Skin epidermis (tissue), 12 donors: ENCODE measurements at regions not wholly inside any gene's neighbourhood (a gene's known extent, or its start where the extent isn't known, plus 50 kb on each side); places are given as distances from the start of the nearest gene placed in this dataset.

Source experiments
- H3K27ac ChIP-seq, 21 experiments: fragments of 200-600 bp; sonication (generic) in 11 of 21; one replicate each; pipeline ENCODE4 v1.5.0; 2020; ENCODE audit warnings: mild to moderate bottlenecking in 3 of 21, inconsistent platforms in 2 of 21, moderate library complexity in 2 of 21
- H3K4me3 ChIP-seq, 7 experiments: fragments of 200-600 bp; sonication (generic) in 2 of 7; one replicate each; pipeline ENCODE4 v1.5.0; 2020; ENCODE audit warnings: inconsistent platforms in 2 of 7, mild to moderate bottlenecking in 2 of 7, moderate library complexity in 1 of 7

DNA sequence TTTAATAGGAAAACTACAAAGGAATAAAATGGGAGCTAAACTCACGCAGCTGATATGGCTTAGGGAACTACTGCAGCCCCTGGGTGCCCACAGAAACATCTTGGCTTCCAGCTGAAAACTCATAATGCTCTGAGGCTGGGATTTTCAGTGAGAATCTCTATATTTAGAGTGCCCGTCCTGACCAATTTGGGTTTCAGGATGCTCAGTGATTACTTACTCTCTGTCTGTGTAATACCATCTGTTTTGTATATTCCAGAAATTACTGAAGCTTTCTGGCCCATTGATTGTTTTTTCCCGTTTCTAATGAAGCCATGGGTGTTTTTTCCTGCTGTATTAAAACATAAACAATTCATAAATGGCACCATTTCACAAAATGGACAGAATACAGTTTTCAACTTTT is 50.6 kb upstream of the ZNF385D start:
- Histone ChIP-seq H3K27ac (no peak overlapping the region), H3K4me3 (no peak overlapping the region)

DNA sequence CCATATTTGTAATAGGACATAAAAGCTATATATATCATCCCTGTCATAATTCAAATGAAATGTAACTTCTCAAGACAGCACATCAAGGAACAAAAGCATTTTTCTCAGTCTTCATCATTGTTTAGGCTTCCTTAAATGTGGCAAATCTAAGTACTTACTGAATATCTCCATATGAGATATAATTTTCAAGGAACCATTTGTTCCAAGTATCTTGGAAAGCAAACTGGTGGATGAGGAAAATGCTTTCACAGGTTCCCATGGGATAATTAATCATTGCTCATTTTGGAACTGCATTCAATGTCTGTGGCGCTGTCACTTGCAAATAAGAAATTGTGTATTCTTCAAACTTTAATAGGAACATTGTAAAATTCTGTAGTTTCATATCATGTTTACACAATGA is 52.6 kb upstream of the ZNF385D start:
- Histone ChIP-seq H3K27ac (no peak overlapping the region), H3K4me3 (no peak overlapping the region)

DNA sequence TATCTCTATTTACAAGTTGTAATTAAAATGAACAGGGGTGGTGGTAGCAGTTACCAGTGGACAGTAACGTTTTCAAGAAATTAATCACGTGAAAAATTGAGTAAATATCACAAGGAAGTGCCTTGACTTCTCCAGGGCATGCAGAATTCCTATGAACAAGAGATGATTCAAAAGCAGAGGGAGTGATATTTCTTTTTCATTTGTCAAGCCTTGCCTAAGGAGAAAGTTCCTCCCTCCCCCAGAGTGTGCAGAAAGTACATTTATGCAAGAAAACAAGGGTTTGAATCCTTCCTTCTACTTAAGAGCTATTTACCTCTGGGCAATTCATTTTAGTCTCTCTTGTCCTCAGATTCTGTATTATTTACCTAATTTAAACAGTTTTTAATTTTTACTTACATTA is 53.3 kb upstream of the ZNF385D start:
- Histone ChIP-seq H3K27ac (no peak overlapping the region), H3K4me3 (no peak overlapping the region)

GRCh38 chr3:21806733-21807132 is 55.7 kb upstream of the ZNF385D start:
- no peak overlapping the region for H3K27ac ChIP-seq

DNA sequence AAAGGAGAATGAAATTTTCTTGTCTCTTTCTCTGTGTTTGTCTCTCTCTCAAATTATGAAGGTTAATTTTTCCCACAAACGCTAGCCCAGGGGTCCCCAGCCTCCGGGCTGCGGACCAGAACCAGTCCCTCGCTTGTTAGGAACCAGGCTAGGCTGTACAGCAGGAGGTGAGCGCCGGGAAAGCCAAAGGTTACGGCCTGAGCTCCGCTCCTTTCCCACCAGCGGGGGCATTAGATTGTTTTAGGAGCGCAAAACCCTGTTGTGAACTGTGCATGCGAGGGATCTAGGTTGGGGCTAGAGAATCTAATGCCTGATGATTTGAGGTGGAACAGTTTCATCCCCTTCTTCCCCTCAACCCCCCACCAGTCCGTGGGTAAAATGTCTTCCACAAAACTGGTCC is 74.7 kb upstream of the ZNF385D start:
- Histone ChIP-seq H3K4me3 (no peak overlapping the region), H3K27ac (no peak overlapping the region)

More at GRCh38 chr3:21806733-21807132, 55.7 kb upstream of the ZNF385D start:
- H3K4me3 ChIP-seq, result no peak overlapping the region

DNA sequence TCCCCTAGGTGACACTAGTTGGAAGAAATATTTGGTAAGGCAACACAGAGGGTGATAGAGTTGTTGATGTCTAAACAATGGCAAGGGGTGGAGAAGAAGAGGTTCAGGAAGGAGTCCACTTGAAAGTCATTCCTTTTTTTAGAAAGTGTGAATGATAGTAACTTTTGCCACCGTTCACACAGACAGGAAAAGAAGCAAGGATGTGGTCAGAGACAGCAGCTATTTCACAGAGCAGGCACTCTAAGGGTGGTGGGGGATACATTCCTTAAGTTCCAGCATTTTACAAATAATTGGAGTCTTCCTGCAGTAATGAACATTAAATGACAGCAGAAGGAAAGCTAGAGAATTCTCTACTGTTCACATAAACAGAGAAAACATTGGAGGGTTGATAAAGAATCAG is 75.4 kb upstream of the ZNF385D start:
- H3K4me3 ChIP-seq, result no peak overlapping the region
- H3K27ac ChIP-seq, result no peak overlapping the region

DNA sequence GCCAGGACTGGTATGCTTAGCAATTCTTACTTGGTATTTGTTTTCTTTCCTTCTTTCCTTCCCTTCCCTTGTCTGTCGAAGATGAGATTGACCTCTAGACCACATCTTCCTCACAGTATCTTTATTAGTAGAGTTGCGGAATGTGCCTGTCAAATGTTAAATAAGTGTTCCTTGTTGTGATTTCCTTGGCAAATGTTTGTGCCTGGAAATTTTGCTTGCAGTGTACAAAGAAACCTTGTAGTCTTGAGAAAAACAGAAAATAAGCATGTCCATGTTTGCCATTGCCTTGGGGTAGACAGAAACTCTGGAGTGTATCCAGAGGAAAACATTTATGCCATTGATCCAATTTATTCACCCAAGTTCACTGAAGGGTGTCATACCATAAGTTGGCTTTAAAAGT is 79.5 kb upstream of the ZNF385D start:
- H3K4me3 ChIP-seq, result no peak overlapping the region
- no peak overlapping the region for H3K27ac ChIP-seq

DNA sequence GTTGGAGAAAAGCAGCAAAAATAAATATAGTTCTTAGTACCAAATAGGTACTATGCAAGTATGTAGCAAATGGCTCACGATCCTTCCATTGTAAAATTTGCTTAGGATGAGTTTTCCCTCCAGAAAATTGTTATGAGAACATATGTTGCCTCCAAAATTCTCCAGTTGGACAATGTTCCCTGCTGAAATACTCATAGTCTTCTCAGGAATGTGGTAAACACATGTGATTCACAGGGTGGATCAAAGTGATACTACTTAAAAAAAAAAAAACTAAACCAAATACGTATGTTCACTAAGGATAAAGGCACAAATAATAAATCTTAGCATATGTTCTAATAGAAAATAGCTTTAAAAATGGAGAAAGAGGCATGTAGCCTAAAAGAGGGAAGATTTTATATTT is 84.3 kb upstream of the ZNF385D start:
- no peak overlapping the region for H3K27ac ChIP-seq
- H3K4me3 ChIP-seq, result no peak overlapping the region

DNA sequence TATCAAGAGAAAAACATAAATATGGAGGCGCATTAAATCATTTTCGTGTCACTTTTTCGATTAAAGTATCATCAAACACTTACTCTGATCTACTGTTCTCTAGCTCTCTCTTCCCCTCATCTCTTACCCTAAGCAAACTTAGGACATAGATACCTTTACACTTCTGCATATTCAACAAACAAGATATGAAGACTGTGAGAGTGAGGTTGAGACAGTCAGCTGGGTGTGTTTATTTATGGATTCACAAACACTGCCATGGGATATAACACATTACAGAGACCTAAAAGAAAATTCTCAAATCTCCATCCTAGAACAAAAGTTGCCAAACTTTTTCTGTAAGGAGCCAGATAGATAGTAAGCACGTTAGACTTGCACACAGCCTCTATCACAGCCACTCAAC is 85.2 kb upstream of the ZNF385D start:
- Histone ChIP-seq H3K27ac (no peak overlapping the region), H3K4me3 (no peak overlapping the region)

- Histone ChIP-seq H3K4me3 (no peak overlapping the region), H3K27ac (no peak overlapping the region)
Observed at GRCh38 chr3:21839176-21839575, 88.2 kb upstream of the ZNF385D start.

DNA sequence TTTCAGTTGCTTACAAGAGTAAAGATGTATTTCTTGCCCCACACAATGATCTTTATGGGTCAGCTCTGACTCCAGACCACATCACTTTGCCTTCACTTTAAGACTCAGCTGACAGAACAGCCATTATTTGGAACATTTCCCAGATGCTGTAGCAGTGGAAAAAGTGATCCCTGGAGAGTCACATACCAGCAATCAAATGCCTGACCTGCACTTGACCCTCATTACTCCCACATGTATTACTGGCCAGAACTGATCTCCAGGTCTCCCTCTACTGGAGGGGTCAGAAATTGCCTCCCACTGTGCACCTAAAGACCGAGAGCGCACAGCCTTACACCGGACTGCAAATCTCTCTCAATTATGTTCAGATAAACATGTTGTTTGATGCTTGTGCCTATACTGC is 88.6 kb upstream of the ZNF385D start:
- no peak overlapping the region for H3K4me3 ChIP-seq
- no peak overlapping the region for H3K27ac ChIP-seq

- no peak overlapping the region for H3K4me3 ChIP-seq
- no peak overlapping the region for H3K27ac ChIP-seq
Observed at GRCh38 chr3:21847005-21847404, 96.0 kb upstream of the ZNF385D start.

DNA sequence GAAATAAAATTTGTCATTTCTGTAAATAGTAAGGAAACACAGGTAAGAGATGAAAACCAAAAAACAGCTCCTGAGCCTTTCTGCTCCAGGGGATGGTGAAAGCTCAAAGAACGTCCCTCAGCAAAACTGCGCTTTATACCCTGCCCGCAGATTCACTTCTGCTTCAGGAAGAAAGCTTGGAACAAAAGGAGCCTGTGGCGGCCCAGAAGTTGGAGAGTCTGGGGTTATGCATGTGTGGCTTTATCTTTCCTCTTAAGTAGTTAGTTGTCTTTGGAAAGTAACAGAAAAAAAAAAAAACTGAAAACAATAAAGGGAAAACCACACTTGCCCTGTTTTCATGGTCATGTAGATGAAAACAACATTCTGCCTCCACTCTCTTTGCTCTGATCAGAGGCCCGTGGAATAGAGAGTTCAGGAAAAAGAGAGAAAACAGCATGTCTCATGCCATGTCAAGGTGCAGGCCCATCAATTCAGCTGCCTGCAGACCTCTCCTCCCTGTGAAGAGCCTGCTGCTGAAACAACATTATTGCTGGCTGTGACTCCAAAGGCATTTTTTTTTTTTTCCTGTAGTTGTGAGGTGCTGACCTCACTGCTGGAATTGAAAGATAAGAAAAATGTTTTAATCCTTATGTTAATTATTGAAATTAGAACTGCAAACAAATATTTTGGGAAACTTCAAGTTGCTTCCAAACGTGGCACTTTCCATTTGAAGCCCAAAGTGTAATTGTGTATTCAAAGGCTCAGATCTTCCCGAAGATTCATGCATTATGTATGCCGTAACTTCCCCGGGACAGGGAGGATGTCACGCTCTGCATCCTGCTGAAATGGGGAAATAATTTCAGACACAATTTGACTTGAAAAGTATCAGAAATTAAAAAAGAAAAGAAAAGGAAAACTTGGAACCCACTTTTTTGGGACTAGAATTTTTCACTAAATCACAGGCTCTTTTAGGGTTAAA is 108.4 kb upstream of the ZNF385D start:
- Histone ChIP-seq H3K27ac (no peak overlapping the region), H3K4me3 (no peak overlapping the region)

GRCh38 chr3:21860082-21860475 is 109.1 kb upstream of the ZNF385D start:
- H3K4me3 ChIP-seq, result no peak overlapping the region
- H3K27ac ChIP-seq, result no peak overlapping the region

DNA sequence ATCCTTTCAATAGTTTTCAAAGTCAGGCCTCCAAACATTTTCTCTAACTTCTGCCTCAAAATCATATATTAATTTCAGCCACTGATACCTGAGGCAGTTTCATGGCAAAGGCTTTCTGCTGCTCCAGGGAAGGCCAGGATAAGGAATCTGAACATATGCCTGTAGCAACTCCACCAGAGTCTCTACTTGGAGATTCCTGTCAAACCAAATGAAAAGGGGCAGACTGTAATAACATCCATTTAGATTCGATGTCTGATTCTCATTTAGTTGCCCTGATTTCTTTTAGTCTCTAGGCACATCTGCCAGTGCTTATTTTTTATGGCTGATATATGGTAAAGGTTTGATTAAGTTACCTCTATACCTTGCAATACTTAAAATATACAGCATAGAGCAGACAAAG is 109.6 kb upstream of the ZNF385D start:
- Histone ChIP-seq H3K4me3 (no peak overlapping the region), H3K27ac (no peak overlapping the region)

DNA sequence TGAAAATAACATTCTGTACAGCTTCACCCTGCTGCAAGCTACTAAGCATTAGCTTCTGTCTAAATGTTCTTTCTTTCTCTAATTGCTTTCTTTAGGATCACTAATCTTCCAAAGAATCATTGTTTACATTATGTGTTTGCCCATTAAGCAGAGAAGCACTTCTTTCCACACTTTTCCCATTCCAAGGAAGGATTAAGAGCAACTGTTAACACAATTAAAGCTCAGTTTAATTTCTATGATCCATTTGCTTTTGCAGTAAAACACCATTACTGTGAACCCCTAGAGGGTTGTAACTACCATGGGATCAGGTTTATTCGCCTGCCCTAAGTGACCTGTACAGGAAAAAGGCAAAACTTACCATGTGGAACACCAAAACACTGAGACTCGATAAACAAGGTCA is 125.8 kb upstream of the ZNF385D start:
- H3K27ac ChIP-seq, result no peak overlapping the region
- H3K4me3 ChIP-seq, result no peak overlapping the region

DNA sequence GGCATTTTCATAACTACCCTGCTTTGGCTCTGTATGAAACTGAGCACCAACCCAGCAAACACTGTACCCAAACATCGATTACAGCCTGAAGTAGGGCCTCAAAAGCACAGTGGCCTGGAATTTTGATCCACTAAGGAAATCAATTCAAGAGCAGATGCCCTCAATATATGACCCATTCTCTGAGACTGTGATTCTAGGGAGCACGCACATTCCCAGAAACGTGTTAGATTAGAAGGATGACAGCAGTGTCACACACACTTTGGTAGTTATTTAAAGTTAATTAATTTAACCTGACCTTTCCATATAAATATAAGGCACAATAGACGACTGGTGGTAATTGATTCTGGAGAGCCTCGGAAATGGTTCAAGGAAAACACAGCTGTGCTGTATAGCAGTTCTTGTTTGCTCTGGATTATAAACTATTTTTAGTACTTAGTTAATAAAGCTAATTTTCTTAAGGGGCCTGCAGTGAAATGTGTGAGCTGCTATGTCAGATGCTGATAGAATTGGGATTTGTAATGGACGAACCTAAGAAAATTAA is 126.3 kb upstream of the ZNF385D start:
- H3K27ac ChIP-seq, result no peak overlapping the region
- H3K4me3 ChIP-seq, result no peak overlapping the region

- Histone ChIP-seq H3K4me3 (no peak overlapping the region), H3K27ac (no peak overlapping the region)
Observed at GRCh38 chr3:21879184-21879886, 128.3 kb upstream of the ZNF385D start.

- Histone ChIP-seq H3K27ac (no peak overlapping the region), H3K4me3 (no peak overlapping the region)
Observed at GRCh38 chr3:21888656-21889055, 137.6 kb upstream of the ZNF385D start.

DNA sequence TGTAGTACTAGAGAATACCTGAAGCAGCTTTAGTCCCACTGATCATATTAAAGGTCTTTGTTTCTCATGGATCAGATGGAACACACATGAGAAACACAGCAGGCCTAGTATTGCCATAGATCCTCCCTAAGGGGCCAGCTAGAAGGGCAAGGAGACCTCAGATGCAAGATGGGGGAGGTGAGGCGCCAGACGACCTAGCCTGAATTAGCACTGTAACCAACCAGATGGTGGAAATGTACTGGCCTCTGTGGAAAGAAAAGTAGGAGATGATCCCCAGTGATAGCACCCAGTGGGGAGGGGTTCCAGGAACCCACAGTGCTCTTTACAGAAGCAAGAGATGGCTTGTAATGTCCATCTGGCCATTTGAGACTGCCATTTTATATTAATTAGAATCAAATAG is 138.2 kb upstream of the ZNF385D start:
- Histone ChIP-seq H3K4me3 (no peak overlapping the region), H3K27ac (no peak overlapping the region)

DNA sequence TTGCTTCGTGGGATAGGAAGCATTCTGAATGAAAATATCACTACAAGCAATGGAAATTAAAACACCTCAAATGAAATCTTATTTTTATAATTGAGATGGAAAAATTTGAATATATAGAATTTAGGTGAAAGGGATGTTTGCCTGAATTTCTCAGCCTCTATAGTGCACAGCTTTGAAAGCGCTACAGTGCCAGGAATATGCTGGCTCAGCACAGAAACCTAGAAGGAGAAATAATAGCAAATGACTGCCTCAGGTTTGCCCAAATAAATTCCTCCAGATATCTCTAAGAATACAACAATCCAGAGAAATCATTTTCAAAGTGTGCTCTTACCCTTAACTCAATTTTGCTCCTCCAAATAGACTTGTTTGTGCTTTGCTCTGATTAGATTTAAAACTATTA is 141.1 kb upstream of the ZNF385D start:
- Histone ChIP-seq H3K4me3 (no peak overlapping the region), H3K27ac (no peak overlapping the region)
